GM12878 (cell line): ENCODE measurements at regions not wholly inside any gene's neighbourhood (a gene's known extent, or its start where the extent isn't known, plus 50 kb on each side); places are given as distances from the start of the nearest gene placed in this dataset.

Experiments
- ATAC-seq: fragments of 200-7000 bp; cut with Tn5 transposase; 3 replicates; pipeline ENCODE4 v1.9.1; 2020; ENCODE audit warnings: mild to moderate bottlenecking, moderate library complexity
- BruUV-seq: library from RNA; stranded (reverse); fragments of 400-500 nt; replicated peaks from 2 replicates; lab custom pipeline; 2021; lab: Mats Ljungman, UMichigan
- CTCF ChIA-PET: fragments of 300-600 bp; sonication (Branson Sonifier 250); formaldehyde crosslinking; extraction: SDS; loops from one replicate; lab custom pipeline; 2021; ENCODE audit warnings: inconsistent platforms; lab: Yijun Ruan, JAX
- POLR2A ChIA-PET: fragments of 350-600 bp; formaldehyde crosslinking; extraction: SDS; loops from one replicate; lab custom pipeline; 2021; ENCODE audit warnings: inconsistent platforms; lab: Charles Lee
- RAD21 ChIA-PET: fragments of 300-600 bp; sonication (Branson Sonifier 250); formaldehyde crosslinking; loops from one replicate; lab custom pipeline; 2023; ENCODE audit warnings: antibody characterized with exemption; ENCODE audit not compliant: unreplicated experiment; lab: Charles Lee
- SMC1A ChIA-PET: fragments of 300-600 bp; sonication (Branson Sonifier 250); formaldehyde crosslinking; loops from one replicate; lab custom pipeline; 2023; ENCODE audit not compliant: unreplicated experiment, uncharacterized antibody; lab: Charles Lee
- DNase-seq: peaks from one replicate; pipeline ENCODE4 v3.0.0-alpha.2; 2011; ENCODE audit warnings: low read depth, low spot score
- FAIRE-seq: peaks from 3 replicates; lab custom pipeline; 2011; peaks lifted over from hg19 to GRCh38; lab: Jason Lieb, UNC
- H2AFZ ChIP-seq: 2 replicates; pipeline ENCODE4 v1.6.0; 2011; ENCODE audit warnings: low read depth, low read length, control low read depth; ENCODE audit not compliant: control insufficient read depth
- H3K27ac ChIP-seq: 2 replicates; pipeline ENCODE4 v1.5.1; 2011; ENCODE audit warnings: control low read depth; ENCODE audit not compliant: control insufficient read depth, insufficient read depth
- H3K27me3 ChIP-seq, 2 experiments: replicated peaks in 1 of 2; 2 replicates each; pipeline versions ENCODE4 v1.6.0 to v1.6.1; 2011; ENCODE audit warnings: low read length in 1 of 2; ENCODE audit not compliant: control insufficient read depth in 2 of 2, insufficient read depth in 2 of 2
- H3K36me3 ChIP-seq, 2 experiments: 2 replicates each; pipeline ENCODE4 v1.5.1; 2011; ENCODE audit warnings: low read length in 1 of 2; ENCODE audit not compliant: control insufficient read depth in 2 of 2, insufficient read depth in 2 of 2
- H3K4me1 ChIP-seq: 2 replicates; pipeline ENCODE4 v1.6.1; 2011; ENCODE audit warnings: mild to moderate bottlenecking, low read length, moderate library complexity, mixed read lengths; ENCODE audit not compliant: control insufficient read depth, insufficient read depth
- H3K4me2 ChIP-seq: 2 replicates; pipeline ENCODE4 v1.6.0; 2011; ENCODE audit warnings: control low read depth; ENCODE audit not compliant: control insufficient read depth, insufficient read depth
- H3K4me3 ChIP-seq: fragments of 200-600 bp; sonication (generic); 2 replicates; pipeline ENCODE4 v1.5.1; 2016
- H3K79me2 ChIP-seq: 2 replicates; pipeline ENCODE4 v1.6.0; 2011; ENCODE audit warnings: low read length; ENCODE audit not compliant: control insufficient read depth, insufficient read depth
- H3K9ac ChIP-seq: 2 replicates; pipeline ENCODE4 v1.8.0; 2011; ENCODE audit warnings: low read length, control low read depth, mixed read lengths; ENCODE audit not compliant: control insufficient read depth, insufficient read depth
- H3K9me3 ChIP-seq: replicated peaks from 3 replicates; pipeline ENCODE4 v1.5.1; 2011; ENCODE audit warnings: mild to moderate bottlenecking, low read length; ENCODE audit not compliant: control insufficient read depth, insufficient read depth
- H4K20me1 ChIP-seq: 2 replicates; pipeline ENCODE4 v1.6.0; 2011; ENCODE audit not compliant: control insufficient read depth, insufficient read depth
- BHLHE40 ChIP-seq, 2 experiments: fragments of 450-650 bp in 1 of 2; IDR thresholded peaks; 2 replicates each; pipeline ENCODE4 v1.6.1; 2011 to 2017; ENCODE audit warnings: low read depth in 2 of 2, borderline replicate concordance in 1 of 2, improper control_type of control experiment in 1 of 2, low read length in 1 of 2, mild to moderate bottlenecking in 1 of 2
- CBX3 ChIP-seq: fragments of 200-600 bp; sonication (generic); IDR thresholded peaks from 2 replicates; pipeline ENCODE4 v1.6.1; 2016; ENCODE audit warnings: low read depth, borderline replicate concordance
- NFYA ChIP-seq: IDR thresholded peaks from 2 replicates; pipeline ENCODE4 v1.6.1; 2011; ENCODE audit warnings: low read depth, mild to moderate bottlenecking, low read length, improper control_type of control experiment, borderline replicate concordance
- NR2C1 ChIP-seq: fragments of 450-650 bp; IDR thresholded peaks from 2 replicates; pipeline ENCODE4 v1.6.1; 2017; ENCODE audit warnings: antibody characterized with exemption, mild to moderate bottlenecking, moderate library complexity
- SMC3 ChIP-seq: IDR thresholded peaks from 2 replicates; pipeline ENCODE4 v1.6.1; 2011; ENCODE audit warnings: low read length, improper control_type of control experiment, borderline replicate concordance
- SUPT20H ChIP-seq: IDR thresholded peaks from 2 replicates; pipeline ENCODE4 v1.6.1; 2011; ENCODE audit warnings: low read depth, mild to moderate bottlenecking, low read length, moderate library complexity, borderline replicate concordance; ENCODE audit not compliant: control insufficient read depth
- ZNF384 ChIP-seq: IDR thresholded peaks from 2 replicates; pipeline ENCODE4 v1.6.1; 2012; ENCODE audit warnings: low read depth, mild to moderate bottlenecking, low read length, improper control_type of control experiment, borderline replicate concordance
- WGBS: methylation state at CpG from one replicate; pipeline ENCODE4 v1.1.6; 2016; ENCODE audit warnings: low lambda C conversion rate; ENCODE audit not compliant: insufficient replicate concordance, insufficient coverage; ENCODE audit errors: missing lambda C conversion rate; 5-methylcytosine and 5-hydroxymethylcytosine counted together
- in situ Hi-C: fragments of 300-500 bp; cut with MboI; formaldehyde crosslinking; loops from 9 replicates; pipeline ENCODE4 v1.14.3; 2018; ENCODE audit warnings: mixed read lengths
- intact Hi-C: fragments of 100-400 bp; cut with micrococcal nuclease; formaldehyde crosslinking; loops from one replicate; pipeline ENCODE4 v1.14.2; 2022; ENCODE audit not compliant: unreplicated experiment
- TF ChIP-seq, protein P1 (sequence below): IDR thresholded peaks from 2 replicates; pipeline ENCODE4 v1.6.1; 2011; ENCODE audit warnings: mild to moderate bottlenecking, low read depth, low read length, moderate library complexity; ENCODE audit not compliant: insufficient replicate concordance

DNA sequence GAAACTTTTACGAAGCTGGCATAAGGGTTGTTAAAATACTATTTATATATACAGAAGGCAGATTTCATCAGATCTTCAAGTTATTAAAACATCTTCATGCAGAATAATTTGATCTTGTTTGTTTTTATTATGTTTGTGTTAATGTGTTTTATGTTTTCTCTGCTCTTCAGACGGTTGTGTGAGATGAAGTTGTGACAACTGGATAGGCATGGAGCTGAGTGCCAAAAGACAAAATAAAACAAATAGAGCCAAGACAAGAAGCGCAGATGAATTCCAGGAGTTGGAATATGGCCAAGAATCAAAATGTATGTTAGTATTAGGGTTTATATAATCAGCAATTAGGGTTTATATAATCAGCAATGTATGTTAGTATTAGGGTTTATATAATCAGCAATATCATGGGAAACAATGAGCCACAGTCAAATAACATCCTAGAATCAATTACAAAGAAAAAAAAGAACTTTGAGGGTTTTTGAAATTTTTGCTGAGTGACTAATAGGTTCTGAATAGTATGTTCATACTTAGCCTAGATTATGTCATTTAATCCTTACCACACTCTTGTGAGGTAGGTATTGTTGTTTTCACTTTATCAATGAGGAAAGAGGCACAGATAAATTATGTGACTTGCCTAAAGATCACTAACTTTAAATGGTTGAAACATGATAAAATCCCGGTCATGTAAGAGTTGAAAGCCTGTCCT lies 488.0 kb upstream of the STEAP1 start:
- WGBS, result 21% methylated on average over 4 of the region's 4 CpGs
- SMC1A ChIA-PET, result interaction anchor here (0.6 kb wide), 1 partner anchor 49 kb away, joined by 3 read pairs; no protein-coding TSS in a partner anchor
- no peak for FAIRE-seq

DNA sequence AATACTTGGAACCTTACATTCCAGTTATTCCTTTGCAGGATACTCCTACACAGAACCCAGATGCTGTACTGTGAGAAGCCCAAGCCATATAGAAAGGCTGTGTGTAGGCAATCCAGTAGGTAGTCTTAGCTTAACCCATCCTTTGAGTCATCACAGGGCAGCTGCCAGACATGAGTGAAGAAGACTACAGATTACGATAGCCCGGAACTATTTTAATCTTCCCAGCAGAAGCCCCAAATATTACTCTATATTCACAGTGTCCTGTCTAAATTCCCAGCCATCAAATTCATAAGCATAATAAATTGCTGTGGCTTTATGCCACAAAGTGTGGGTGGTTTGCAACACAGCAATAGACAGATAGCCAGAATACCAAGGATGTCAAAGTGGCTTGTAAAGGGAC lies 474.1 kb upstream of the STEAP1 start:
- DNase-seq, result no peak
- no peak for FAIRE-seq
- Histone ChIP-seq H3K9ac (no peak overlapping the region), H3K79me2 (no peaks in the 10 kb centered on the region), H2AFZ (no peak overlapping the region), H4K20me1 (no peaks in the 10 kb centered on the region), H3K4me3 (no peak overlapping the region), H3K9me3 (no peaks in the 10 kb centered on the region), H3K27me3 (no peaks in the 10 kb centered on the region), H3K4me1 (no peaks in the 10 kb centered on the region), H3K36me3 (no peaks in the 10 kb centered on the region), H3K27ac (no peak overlapping the region), H3K4me2 (no peak overlapping the region)
- 88% methylated on average over 2 of the region's 2 CpGs for WGBS
- no TSS peak for BruUV-seq
- ChIA-PET POLR2A (no interaction called here), RAD21 (no interaction called here), SMC1A (no interaction called here), CTCF (no interaction called here)
- in situ Hi-C loops, result no loop called here
- intact Hi-C loops, result no loop called here
- ATAC-seq, result no peak
- TF ChIP-seq, protein P1, sequence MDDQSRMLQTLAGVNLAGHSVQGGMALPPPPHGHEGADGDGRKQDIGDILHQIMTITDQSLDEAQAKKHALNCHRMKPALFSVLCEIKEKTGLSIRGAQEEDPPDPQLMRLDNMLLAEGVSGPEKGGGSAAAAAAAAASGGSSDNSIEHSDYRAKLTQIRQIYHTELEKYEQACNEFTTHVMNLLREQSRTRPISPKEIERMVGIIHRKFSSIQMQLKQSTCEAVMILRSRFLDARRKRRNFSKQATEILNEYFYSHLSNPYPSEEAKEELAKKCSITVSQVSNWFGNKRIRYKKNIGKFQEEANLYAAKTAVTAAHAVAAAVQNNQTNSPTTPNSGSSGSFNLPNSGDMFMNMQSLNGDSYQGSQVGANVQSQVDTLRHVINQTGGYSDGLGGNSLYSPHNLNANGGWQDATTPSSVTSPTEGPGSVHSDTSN, result no peak
- TF ChIP-seq ZNF384 (no peak), NR2C1 (no peak), SUPT20H (no peak), SMC3 (no peak), CBX3 (no peak), BHLHE40 (IDR thresholded peaks at IDR 0.05; ENCODE audit: borderline replicate concordance in 1 of 2, low read depth in 2 of 2, low read length in 1 of 2) (no peak)

More for the DNA sequence above, 488.0 kb upstream of the STEAP1 start:
- Histone ChIP-seq H3K9me3 (no peaks in the 10 kb centered on the region), H3K79me2 (no peaks in the 10 kb centered on the region), H3K4me3 (no peak overlapping the region), H3K4me1 (no peaks in the 10 kb centered on the region), H3K27me3 (no peaks in the 10 kb centered on the region), H3K27ac (no peak overlapping the region), H3K9ac (no peak overlapping the region), H2AFZ (no peak overlapping the region), H4K20me1 (no peaks in the 10 kb centered on the region), H3K4me2 (no peak overlapping the region), H3K36me3 (no peaks in the 10 kb centered on the region)
- no TSS peak for BruUV-seq
- intact Hi-C loops, result no loop called here
- ChIA-PET RAD21 (no interaction called here), CTCF (interaction anchor here (1.2 kb wide), 1 partner anchor 10 kb away, joined by 3 read pairs; no protein-coding TSS in a partner anchor), POLR2A (no interaction called here)
- TF ChIP-seq NR2C1 (no peak), NFYA (no peak)
- DNase-seq (no peak), ATAC-seq (no peak)
- in situ Hi-C loops, result no loop called here
